ENCODE measurements at regions not wholly inside any gene's neighbourhood (a gene's known extent, or its start where the extent isn't known, plus 50 kb on each side); places are given as distances from the start of the nearest gene placed in this dataset.

GRCh38 chr16:86355951-86356350 is 154.4 kb upstream of the FOXF1 start:
- Histone ChIP-seq H3K9me3 (ENCODE audit: severe bottlenecking) (no peaks in the 10 kb centered on the region), H3K27ac (no peak overlapping the region), H3K27me3 (ENCODE audit: insufficient read depth, low read depth, severe bottlenecking) (no peaks in the 10 kb centered on the region)

GRCh38 chr16:86356804-86357203 is 153.5 kb upstream of the FOXF1 start:
- no peaks in the 10 kb centered on the region for H3K27me3 ChIP-seq (ENCODE audit: insufficient read depth, low read depth, severe bottlenecking)
- no peak for TF ChIP-seq CTCF (IDR thresholded peaks at IDR 0.05; ENCODE audit: low read depth, low read length)

More at GRCh38 chr16:86355951-86356350, 154.4 kb upstream of the FOXF1 start:
- no peak for TF ChIP-seq CTCF (IDR thresholded peaks at IDR 0.05; ENCODE audit: low read depth, low read length)
- DNase-seq: no peak
- Histone ChIP-seq H3K36me3 (no peaks in the 10 kb centered on the region), H3K4me3 (ENCODE audit: low read depth, low read length) (no peak overlapping the region)

GRCh38 chr16:86357303-86357702 is 153.0 kb upstream of the FOXF1 start:
- Histone ChIP-seq H3K27me3 (ENCODE audit: insufficient read depth, low read depth, severe bottlenecking) (no peaks in the 10 kb centered on the region), H3K9me3 (ENCODE audit: severe bottlenecking) (no peaks in the 10 kb centered on the region), H3K27ac (no peak overlapping the region), H3K36me3 (no peaks in the 10 kb centered on the region), H3K4me3 (ENCODE audit: low read depth, low read length) (no peak overlapping the region)
- no peak for DNase-seq
- TF ChIP-seq CTCF (IDR thresholded peaks at IDR 0.05; ENCODE audit: low read depth, low read length): no peak

More at GRCh38 chr16:86356804-86357203, 153.5 kb upstream of the FOXF1 start:
- no peaks in the 10 kb centered on the region for H3K9me3 ChIP-seq (ENCODE audit: severe bottlenecking)
- H3K36me3 ChIP-seq: no peaks in the 10 kb centered on the region
- no peak overlapping the region for H3K4me3 ChIP-seq (ENCODE audit: low read depth, low read length)
- no peak for DNase-seq
- H3K27ac ChIP-seq: no peak overlapping the region

DNA sequence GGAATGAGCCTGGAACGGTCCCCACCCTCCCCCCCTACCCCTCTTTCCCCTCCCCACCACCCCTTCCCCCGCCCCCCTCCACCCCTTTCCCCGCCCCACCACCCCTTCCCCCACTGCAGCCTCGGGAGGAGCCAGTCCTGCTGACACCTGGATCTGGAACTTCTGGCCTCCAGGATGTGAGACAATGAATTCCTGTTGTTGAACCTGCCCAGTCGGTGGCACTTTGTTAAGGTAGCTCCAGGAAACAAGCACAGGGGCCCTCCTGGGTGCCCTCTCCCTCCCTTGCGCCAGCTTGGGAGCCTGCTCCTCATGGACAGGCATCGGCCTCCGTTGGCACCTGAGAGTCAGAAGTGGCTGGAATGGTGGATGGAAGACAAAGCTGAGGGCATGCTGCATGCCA is 152.4 kb upstream of the FOXF1 start:
- Histone ChIP-seq H3K27me3 (ENCODE audit: insufficient read depth, low read depth, severe bottlenecking) (no peaks in the 10 kb centered on the region), H3K36me3 (no peaks in the 10 kb centered on the region), H3K4me3 (ENCODE audit: low read depth, low read length) (no peak overlapping the region), H3K9me3 (ENCODE audit: severe bottlenecking) (no peaks in the 10 kb centered on the region), H3K27ac (no peak overlapping the region)
- no peak for DNase-seq
- no peak for TF ChIP-seq CTCF (IDR thresholded peaks at IDR 0.05; ENCODE audit: low read depth, low read length)

DNA sequence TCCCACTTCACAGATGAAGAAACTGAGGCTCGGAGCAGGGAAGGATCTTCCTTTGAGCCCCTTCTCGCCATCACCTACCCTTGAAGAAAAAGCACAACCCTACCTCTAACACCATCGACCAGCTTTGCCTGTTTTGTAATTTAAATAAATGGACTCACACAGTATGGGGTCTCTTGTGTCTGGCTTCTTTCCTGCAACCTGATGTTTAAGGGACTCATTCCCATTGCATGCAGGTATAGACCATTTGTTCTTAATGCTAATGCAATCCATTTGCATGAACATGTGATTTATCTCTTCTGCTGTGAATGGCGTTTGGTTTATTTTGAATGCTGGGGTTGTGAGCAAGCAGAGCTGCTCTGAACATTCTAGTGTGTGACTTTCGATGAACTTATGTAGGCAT is 150.8 kb upstream of the FOXF1 start:
- DNase-seq: no peak
- Histone ChIP-seq H3K4me3 (ENCODE audit: low read depth, low read length) (no peak overlapping the region), H3K27me3 (ENCODE audit: insufficient read depth, low read depth, severe bottlenecking) (no peaks in the 10 kb centered on the region), H3K9me3 (ENCODE audit: severe bottlenecking) (no peaks in the 10 kb centered on the region), H3K36me3 (no peaks in the 10 kb centered on the region), H3K27ac (no peak overlapping the region)
- TF ChIP-seq CTCF (IDR thresholded peaks at IDR 0.05; ENCODE audit: low read depth, low read length): no peak

- Histone ChIP-seq H3K36me3 (no peaks in the 10 kb centered on the region), H3K27me3 (ENCODE audit: insufficient read depth, low read depth, severe bottlenecking) (no peaks in the 10 kb centered on the region), H3K4me3 (ENCODE audit: low read depth, low read length) (no peak overlapping the region), H3K9me3 (ENCODE audit: severe bottlenecking) (no peaks in the 10 kb centered on the region), H3K27ac (no peak overlapping the region)
- no peak for DNase-seq
- no peak for TF ChIP-seq CTCF (IDR thresholded peaks at IDR 0.05; ENCODE audit: low read depth, low read length)
These were observed 148.0 kb upstream of the FOXF1 start for GRCh38 chr16:86362155-86362849.
